Glutamatergic neuron (in vitro differentiated cells): ENCODE measurements at regions not wholly inside any gene's neighbourhood (a gene's known extent, or its start where the extent isn't known, plus 50 kb on each side); places are given as distances from the start of the nearest gene placed in this dataset.
"Not testable (repeated sequence)": the region's sequence is repeated elsewhere in the genome, so short reads cannot be mapped to it uniquely, and the experiment has no call there.

Experiments used
- DNase-seq: peaks from one replicate; pipeline ENCODE4 v3.0.0; 2022
- H3K27ac Mint-ChIP-seq: one replicate; pipeline ENCODE4 v1.8.0; 2020; ENCODE audit warnings: mild to moderate bottlenecking, mixed read lengths, inconsistent platforms; ENCODE audit not compliant: unreplicated experiment
- H3K27me3 Mint-ChIP-seq: one replicate; pipeline ENCODE4 v1.8.0; 2020; ENCODE audit warnings: mild to moderate bottlenecking, moderate library complexity, mixed read lengths, inconsistent platforms; ENCODE audit not compliant: unreplicated experiment
- H3K36me3 Mint-ChIP-seq: one replicate; pipeline ENCODE4 v1.8.0; 2020; ENCODE audit warnings: mild to moderate bottlenecking, mixed read lengths, inconsistent platforms; ENCODE audit not compliant: unreplicated experiment
- H3K4me1 Mint-ChIP-seq: one replicate; pipeline ENCODE4 v1.8.0; 2020; ENCODE audit warnings: mild to moderate bottlenecking, low read depth, mixed read lengths, inconsistent platforms; ENCODE audit not compliant: unreplicated experiment
- H3K4me3 Mint-ChIP-seq: one replicate; pipeline ENCODE4 v1.8.0; 2020; ENCODE audit warnings: mild to moderate bottlenecking, mixed read lengths, inconsistent platforms; ENCODE audit not compliant: unreplicated experiment
- H3K9me3 Mint-ChIP-seq: one replicate; pipeline ENCODE4 v1.8.0; 2020; ENCODE audit warnings: mild to moderate bottlenecking, moderate library complexity, mixed read lengths, inconsistent platforms; ENCODE audit not compliant: unreplicated experiment

GRCh38 chr2:87592974-87593373 lies 154.9 kb upstream of the PLGLB2 start:
- not testable (repeated sequence) for H3K4me3 Mint-ChIP-seq, H3K9me3 Mint-ChIP-seq

GRCh38 chr2:87593784-87594610 lies 153.9 kb upstream of the PLGLB2 start:
- H3K36me3 Mint-ChIP-seq, H3K9me3 Mint-ChIP-seq, DNase-seq, H3K4me3 Mint-ChIP-seq, H3K27ac Mint-ChIP-seq, H3K4me1 Mint-ChIP-seq, H3K27me3 Mint-ChIP-seq: not testable (repeated sequence)

More at GRCh38 chr2:87592974-87593373, 154.9 kb upstream of the PLGLB2 start:
- H3K27me3 Mint-ChIP-seq, H3K27ac Mint-ChIP-seq, H3K4me1 Mint-ChIP-seq, H3K36me3 Mint-ChIP-seq, DNase-seq: not testable (repeated sequence)

DNA sequence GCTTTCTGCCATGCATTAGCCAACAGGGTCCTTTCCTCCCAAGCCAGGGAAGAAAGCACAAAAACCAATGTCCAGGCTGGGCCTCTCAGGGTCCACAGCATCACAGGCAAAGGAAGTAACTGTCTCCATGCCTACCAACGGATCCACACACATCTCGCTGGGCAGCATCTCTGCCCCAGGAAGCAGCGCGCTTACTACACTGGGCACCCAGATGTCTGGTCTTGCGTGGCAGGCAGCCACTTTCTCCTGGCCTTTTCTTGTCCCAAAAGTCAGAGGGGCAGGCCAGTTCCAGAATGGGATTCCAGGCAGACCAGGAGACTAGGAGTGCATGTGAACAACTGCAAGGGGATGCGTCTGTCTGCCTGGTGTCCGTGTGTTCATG lies 153.3 kb upstream of the PLGLB2 start:
- not testable (repeated sequence) for H3K36me3 Mint-ChIP-seq, DNase-seq, H3K9me3 Mint-ChIP-seq, H3K27me3 Mint-ChIP-seq, H3K27ac Mint-ChIP-seq, H3K4me1 Mint-ChIP-seq, H3K4me3 Mint-ChIP-seq

DNA sequence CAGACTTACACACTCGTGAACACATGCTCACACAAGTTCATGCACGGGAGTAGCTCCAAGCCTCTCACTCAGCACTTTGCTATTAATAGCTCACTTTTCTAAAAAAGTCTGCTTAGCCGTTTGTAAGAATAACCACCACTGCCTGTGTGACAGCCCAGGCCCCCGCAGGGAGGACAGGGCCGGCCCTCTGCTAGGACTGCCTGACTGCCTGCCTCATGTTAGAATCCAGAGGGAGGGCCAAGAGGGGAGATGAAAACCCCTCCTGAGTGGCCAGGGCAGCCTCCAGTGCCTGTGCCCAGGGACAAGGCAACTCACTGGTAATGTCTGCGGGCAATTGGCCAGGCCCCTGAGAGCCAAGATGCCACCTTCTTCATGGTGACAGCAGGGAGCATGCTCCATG lies 152.9 kb upstream of the PLGLB2 start:
- not testable (repeated sequence) for DNase-seq, H3K9me3 Mint-ChIP-seq, H3K27me3 Mint-ChIP-seq, H3K36me3 Mint-ChIP-seq, H3K4me3 Mint-ChIP-seq, H3K27ac Mint-ChIP-seq, H3K4me1 Mint-ChIP-seq

GRCh38 chr2:87600961-87601360 lies 146.9 kb upstream of the PLGLB2 start:
- not testable (repeated sequence) for H3K4me3 Mint-ChIP-seq, H3K27ac Mint-ChIP-seq, H3K9me3 Mint-ChIP-seq, DNase-seq, H3K36me3 Mint-ChIP-seq, H3K4me1 Mint-ChIP-seq, H3K27me3 Mint-ChIP-seq

DNA sequence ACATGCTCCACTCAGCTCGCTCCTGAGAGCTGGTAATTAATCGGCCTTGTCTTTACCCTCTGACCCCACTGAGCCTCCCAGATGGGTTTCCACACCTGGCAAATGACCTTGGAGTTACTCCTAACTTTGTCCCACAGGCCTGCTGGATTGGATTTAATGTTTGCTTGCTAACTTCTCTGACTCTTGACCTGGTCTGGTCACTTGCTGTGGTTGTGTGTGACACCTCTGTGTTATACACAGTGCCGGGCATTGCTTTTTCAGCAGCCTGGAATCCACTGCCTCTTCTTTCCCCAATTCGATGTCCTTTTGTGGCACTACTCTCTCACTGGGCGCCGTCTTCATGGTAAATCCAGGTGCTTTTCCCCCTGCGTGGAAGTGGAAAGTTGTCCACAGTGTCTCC lies 145.8 kb upstream of the PLGLB2 start:
- H3K36me3 Mint-ChIP-seq, H3K27ac Mint-ChIP-seq, H3K4me3 Mint-ChIP-seq, H3K9me3 Mint-ChIP-seq, H3K27me3 Mint-ChIP-seq, DNase-seq, H3K4me1 Mint-ChIP-seq: not testable (repeated sequence)

DNA sequence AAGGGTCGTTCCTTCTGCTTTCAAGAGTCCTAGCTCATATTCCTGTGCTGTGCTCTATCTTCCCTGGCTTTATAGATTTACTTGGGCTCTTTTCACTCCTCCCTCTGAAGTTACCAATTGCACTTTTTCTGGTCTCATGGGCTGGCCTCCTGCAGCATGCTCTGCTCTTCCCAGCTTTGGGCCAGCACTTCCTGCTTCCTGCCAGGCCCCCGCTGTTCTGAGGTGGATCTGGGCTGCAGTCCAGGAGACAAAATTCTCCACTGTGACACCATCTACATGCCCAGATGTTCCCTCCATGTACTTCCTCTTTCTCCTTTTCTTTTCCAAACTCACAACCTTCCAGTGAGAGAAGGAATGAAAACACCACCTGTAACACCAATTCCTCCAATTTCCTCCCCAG lies 145.2 kb upstream of the PLGLB2 start:
- not testable (repeated sequence) for H3K36me3 Mint-ChIP-seq, H3K27ac Mint-ChIP-seq, H3K9me3 Mint-ChIP-seq, H3K4me3 Mint-ChIP-seq, H3K4me1 Mint-ChIP-seq, DNase-seq, H3K27me3 Mint-ChIP-seq

DNA sequence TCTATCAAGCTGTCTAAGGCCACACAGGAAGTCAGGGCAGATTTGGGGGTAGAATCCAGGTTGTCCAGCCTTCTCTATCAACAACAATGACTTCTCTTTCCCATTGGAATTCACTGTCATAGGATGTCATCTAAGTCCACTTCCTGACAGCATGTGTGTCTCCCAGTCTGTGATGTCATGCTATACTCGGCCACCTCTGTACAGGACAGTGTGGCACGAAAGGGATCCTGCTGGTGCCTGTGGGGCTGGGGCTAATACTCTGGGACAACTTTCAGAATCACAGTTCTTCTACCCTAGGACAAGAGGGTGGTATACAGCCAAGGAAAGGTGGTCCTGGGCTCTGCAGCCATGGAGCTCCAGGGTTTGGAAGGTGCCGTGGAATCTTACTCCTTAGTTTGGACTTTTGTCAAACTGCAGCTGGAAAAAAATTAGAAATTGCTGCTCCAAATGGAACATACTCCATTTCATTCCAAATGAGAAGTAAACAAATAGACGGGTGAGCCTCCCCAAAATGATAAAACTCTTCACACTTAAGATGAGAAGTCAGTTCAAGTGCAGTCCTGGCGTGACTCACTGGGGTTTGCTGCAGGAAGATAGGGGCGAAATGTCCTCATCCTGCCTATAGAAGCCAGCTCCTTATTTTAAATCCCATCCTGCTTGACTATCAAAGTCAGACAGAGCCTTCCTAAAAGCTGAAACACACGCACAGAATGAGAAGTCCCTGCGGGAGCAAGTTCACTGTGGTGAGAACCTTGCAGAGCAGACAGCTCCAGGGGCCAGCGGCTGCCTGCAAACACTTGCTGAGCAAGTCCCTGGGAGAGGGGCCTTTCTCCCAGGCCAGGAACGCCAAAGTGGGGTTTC lies 144.2 kb upstream of the PLGLB2 start:
- not testable (repeated sequence) for H3K4me3 Mint-ChIP-seq, H3K4me1 Mint-ChIP-seq, H3K36me3 Mint-ChIP-seq, H3K9me3 Mint-ChIP-seq, H3K27me3 Mint-ChIP-seq, H3K27ac Mint-ChIP-seq, DNase-seq

GRCh38 chr2:87604279-87604818 lies 143.5 kb upstream of the PLGLB2 start:
- DNase-seq = not testable (repeated sequence)

GRCh38 chr2:87604980-87605379 lies 142.9 kb upstream of the PLGLB2 start:
- not testable (repeated sequence) for H3K4me1 Mint-ChIP-seq, H3K36me3 Mint-ChIP-seq, H3K27me3 Mint-ChIP-seq, H3K27ac Mint-ChIP-seq, H3K9me3 Mint-ChIP-seq, H3K4me3 Mint-ChIP-seq, DNase-seq

More at GRCh38 chr2:87604279-87604818, 143.5 kb upstream of the PLGLB2 start:
- not testable (repeated sequence) for H3K36me3 Mint-ChIP-seq, H3K4me1 Mint-ChIP-seq, H3K27ac Mint-ChIP-seq, H3K4me3 Mint-ChIP-seq, H3K27me3 Mint-ChIP-seq, H3K9me3 Mint-ChIP-seq

- H3K4me1 Mint-ChIP-seq, H3K27me3 Mint-ChIP-seq, H3K36me3 Mint-ChIP-seq, H3K4me3 Mint-ChIP-seq, DNase-seq, H3K9me3 Mint-ChIP-seq, H3K27ac Mint-ChIP-seq: not testable (repeated sequence)
Measured at GRCh38 chr2:87608377-87609166, 139.3 kb upstream of the PLGLB2 start.
